ENCODE measurements at regions not wholly inside any gene's neighbourhood (a gene's known extent, or its start where the extent isn't known, plus 50 kb on each side); places are given as distances from the start of the nearest gene placed in this dataset.
A peak's percentile ranks its signal among the peaks of the same experiment; 100 is the strongest.

GRCh38 chr11:116687458-116688201 is 85.2 kb downstream of the BUD13 start:
- DNase-seq (ENCODE audit: low spot score) (peak; percentile 92), ATAC-seq (peak; percentile 83)
- peak overlapping the region; percentile 72 for H3K4me2 ChIP-seq
- H3K27me3 ChIP-seq (ENCODE audit: insufficient read depth), result no peaks in the 10 kb centered on the region
- Mint-ChIP-seq H3K36me3 (ENCODE audit: low read depth) (peaks cover 10% of the 10 kb centered on the region), H3K9me3 (peaks cover 14% of the 10 kb centered on the region; the same call in 2 of the 3 replicates), H3K4me1 (peaks cover 29% of the 10 kb centered on the region), H3K27me3 (ENCODE audit: insufficient read depth, low read depth, poor library complexity) (peaks cover 14% of the 10 kb centered on the region), H3K4me3 (peak overlapping the region; percentile 57), H3K27ac (peak overlapping the region; percentile 93)
- H3K9me2 ChIP-seq (ENCODE audit: insufficient read depth), result no peaks in the 10 kb centered on the region
- peak overlapping the region; percentile 38; the same call in 1 of the 2 replicates for H3K4me3 ChIP-seq
- H3F3A ChIP-seq (replicated peaks; ENCODE audit: low read depth), result no peaks in the 10 kb centered on the region
- H2AFZ ChIP-seq, result peak overlapping the region; percentile 95; the same call in 1 of the 2 replicates
- TF ChIP-seq POLR2AphosphoS5 (IDR thresholded peaks at IDR 0.05; ENCODE audit: low read depth) (peak; percentile 12; the same call in 1 of the 2 replicates), JUNB (IDR thresholded peaks at IDR 0.05; ENCODE audit: unreplicated experiment) (no peak), ZNF114 (CRISPR knock-in tag; IDR thresholded peaks at IDR 0.05) (0 out of 2 replicates have a peak, but pooled peaks have one; percentile 16), ETS1 (IDR thresholded peaks at IDR 0.05) (0 out of 2 replicates have a peak, but pooled peaks have one; percentile 12), REST (IDR thresholded peaks at IDR 0.05; ENCODE audit: unreplicated experiment) (no peak), NANOG (IDR thresholded peaks at IDR 0.05; ENCODE audit: borderline replicate concordance) (no peak), ZNF462 (CRISPR knock-in tag; IDR thresholded peaks at IDR 0.05) (peak; percentile 94), CREB1 (CRISPR knock-in tag; IDR thresholded peaks at IDR 0.05; ENCODE audit: low read depth) (peak; percentile 34; the same call in 1 of the 2 replicates)
- peaks cover 29% of the 10 kb centered on the region for H3K4me1 ChIP-seq (ENCODE audit: insufficient read depth)
- peak overlapping the region; percentile 87 for H3K27ac ChIP-seq (ENCODE audit: low read depth)
- no peaks in the 10 kb centered on the region for H3K79me2 ChIP-seq (replicated peaks; ENCODE audit: insufficient read depth)
- no peaks in the 10 kb centered on the region for H4K20me1 ChIP-seq (replicated peaks; ENCODE audit: insufficient read depth)
- no peaks in the 10 kb centered on the region for H3K36me3 ChIP-seq (ENCODE audit: insufficient read depth)
